Adrenal gland (tissue), 9 donors: ENCODE measurements at regions not wholly inside any gene's neighbourhood (a gene's known extent, or its start where the extent isn't known, plus 50 kb on each side); places are given as distances from the start of the nearest gene placed in this dataset.
"Not testable (repeated sequence)": the region's sequence is repeated elsewhere in the genome, so short reads cannot be mapped to it uniquely, and the experiment has no call there.

Experiments
- DNase-seq, 7 donors: peaks; one replicate each; pipeline ENCODE4 v3.0.0-alpha.2; 2019 to 2020
- H3K27ac ChIP-seq, 5 donors: fragments of 200-600 bp; sonication (generic) in 4 of 5; 1 replicate in 3 of 5; 2 replicates in 2 of 5; pipeline versions ENCODE4 v1.5.1 to v1.8.0; 2016 to 2020; ENCODE audit warnings: mild to moderate bottlenecking in 1 of 5
- H3K27me3 ChIP-seq: fragments of 200-600 bp; 2 replicates; pipeline ENCODE4 v1.8.0; 2021
- H3K36me3 ChIP-seq, 2 donors: fragments of 200-600 bp; replicated peaks in 1 of 2; 1 replicate in 1 of 2; 2 replicates in 1 of 2; pipeline versions ENCODE4 v1.5.1 to v1.8.0; 2018 to 2022
- H3K4me1 ChIP-seq, 2 donors: fragments of 200-600 bp; replicated peaks in 1 of 2; 1 replicate in 1 of 2; 2 replicates in 1 of 2; pipeline versions ENCODE4 v1.5.1 to v1.8.0; 2018 to 2021
- H3K4me3 ChIP-seq, 4 donors: fragments of 200-600 bp; sonication (generic) in 3 of 4; one replicate each; pipeline ENCODE4 v1.5.1; 2016 to 2018
- H3K9me3 ChIP-seq, 3 donors: fragments of 200-600 bp; sonication (generic) in 1 of 3; replicated peaks in 1 of 3; 1 replicate in 2 of 3; 2 replicates in 1 of 3; pipeline versions ENCODE4 v1.5.1 to v1.8.0; 2016 to 2021
- CTCF ChIP-seq, 6 experiments: fragments of 450-650 bp in 4 of 6; fragments of 200-600 bp in 2 of 6; sonication (generic) in 1 of 6; IDR thresholded peaks; 1 replicate in 5 of 6; 2 replicates in 1 of 6; pipeline versions ENCODE4 v1.5.1 to v1.8.0; 2016 to 2021; ENCODE audit warnings: antibody characterized with exemption in 6 of 6, mild to moderate bottlenecking in 2 of 6, moderate library complexity in 1 of 6
- POLR2A ChIP-seq, 2 donors: fragments of 450-650 bp; IDR thresholded peaks; one replicate each; pipeline ENCODE4 v1.6.1; 2017; ENCODE audit warnings: antibody characterized with exemption in 2 of 2, mild to moderate bottlenecking in 2 of 2, moderate library complexity in 1 of 2
- WGBS, 4 donors: extraction: QIAGEN DNeasy Blood & Tissue Kit in 2 of 4; methylation state at CpG; one replicate each; pipeline versions ENCODE4 v1.1.5 to v1.1.7; 2013 to 2017; 5-methylcytosine and 5-hydroxymethylcytosine counted together
- intact Hi-C, 2 donors: fragments of 100-400 bp; cut with DNase I; formaldehyde crosslinking; loops; one replicate each; pipeline versions ENCODE4 v1.14.1 to v1.15.0; 2022 to 2023
- donor health status: healthy with polysubstance abuse.
- donor health status: Bipolar disorder and iron deficiency.
- donor health status: DM: yes; HTN: yes; CAD: no.
- donor health status: DM: no; HTN: no; CAD: no.
- donor health status: DM: no; HTN: no; CAD: no.

GRCh38 chr18:54662986-54663385 lies 71.9 kb downstream of the DYNAP start:
- Histone ChIP-seq H3K36me3 (no peaks in the 10 kb centered on the region), H3K27ac (no peak overlapping the region), H3K9me3 (no peaks in the 10 kb centered on the region), H3K27me3 (no peaks in the 10 kb centered on the region), H3K4me3 (no peak overlapping the region), H3K4me1 (no peaks in the 10 kb centered on the region)
- TF ChIP-seq POLR2A (IDR thresholded peaks at IDR 0.05) (no peak), CTCF (IDR thresholded peaks at IDR 0.05) (no peak)
- intact Hi-C loops: no loop called here
- DNase-seq: no peak
- WGBS, 4 donors: 80 to 92% (median 89%) methylated on average over 2 of the region's 2 CpGs

GRCh38 chr18:54669701-54670100 lies 78.7 kb downstream of the DYNAP start:
- H3K36me3 ChIP-seq, H3K4me3 ChIP-seq, H3K9me3 ChIP-seq, DNase-seq, H3K27ac ChIP-seq, H3K27me3 ChIP-seq, H3K4me1 ChIP-seq: not testable (repeated sequence)
- 84 to 89% (median 87%) methylated on average over 9 to 15 of the region's 15 CpGs for WGBS, 4 donors
- intact Hi-C loops: loop anchor here (10.0 kb wide), 1 partner anchor 225 kb away; no protein-coding TSS in a partner anchor

GRCh38 chr18:54671291-54671881 lies 80.3 kb downstream of the DYNAP start:
- Histone ChIP-seq H3K9me3 (no peaks in the 10 kb centered on the region), H3K36me3 (no peaks in the 10 kb centered on the region), H3K4me3 (no peak overlapping the region), H3K4me1 (no peaks in the 10 kb centered on the region), H3K27ac (no peak overlapping the region), H3K27me3 (no peaks in the 10 kb centered on the region)
- 92 to 100% (median 97%) methylated on average over 1 of the region's 1 CpG for WGBS, 4 donors
- intact Hi-C loops: loop anchor here (10.0 kb wide), 1 partner anchor 227 kb away; no protein-coding TSS in a partner anchor
- TF ChIP-seq CTCF (IDR thresholded peaks at IDR 0.05): peak; percentile 37 to 69 (median 55)
- no peak for TF ChIP-seq POLR2A (IDR thresholded peaks at IDR 0.05)
- DNase-seq: no peak

- Histone ChIP-seq H3K4me3 (no peak overlapping the region), H3K9me3 (no peaks in the 10 kb centered on the region), H3K4me1 (no peaks in the 10 kb centered on the region), H3K36me3 (no peaks in the 10 kb centered on the region), H3K27ac (no peak overlapping the region), H3K27me3 (no peaks in the 10 kb centered on the region)
- intact Hi-C loops: loop anchor here (10.0 kb wide), 1 partner anchor 227 kb away; no protein-coding TSS in a partner anchor
- no peak for DNase-seq
- 66 to 78% (median 74%) methylated on average over 6 of the region's 6 CpGs for WGBS, 4 donors
- TF ChIP-seq CTCF (IDR thresholded peaks at IDR 0.05) (no peak), POLR2A (IDR thresholded peaks at IDR 0.05) (no peak)
Measured at GRCh38 chr18:54672109-54672508, 81.1 kb downstream of the DYNAP start.

- H3K36me3 ChIP-seq: no peaks in the 10 kb centered on the region
- WGBS, 4 donors: 68 to 85% (median 76%) methylated on average over 6 of the region's 6 CpGs
- DNase-seq: no peak
- no peak for TF ChIP-seq POLR2A (IDR thresholded peaks at IDR 0.05)
- H3K4me3 ChIP-seq: no peak overlapping the region
- no peaks in the 10 kb centered on the region for H3K27me3 ChIP-seq
- intact Hi-C loops: loop anchor here (10.0 kb wide), 1 partner anchor 228 kb away; no protein-coding TSS in a partner anchor
- no peaks in the 10 kb centered on the region for H3K9me3 ChIP-seq
- H3K4me1 ChIP-seq: no peaks in the 10 kb centered on the region
- H3K27ac ChIP-seq: no peak overlapping the region
Measured at GRCh38 chr18:54672846-54673475, 81.9 kb downstream of the DYNAP start.
